GM23338 (cell line): ENCODE measurements at regions not wholly inside any gene's neighbourhood (a gene's known extent, or its start where the extent isn't known, plus 50 kb on each side); places are given as distances from the start of the nearest gene placed in this dataset.
A peak's percentile ranks its signal among the peaks of the same experiment; 100 is the strongest.

Experiments used
- ATAC-seq: fragments of 200-7000 bp; cut with Tn5 transposase; 3 replicates; pipeline ENCODE4 v1.9.1; 2020
- DNase-seq: peaks from one replicate; pipeline ENCODE4 v3.0.0-alpha.2; 2015; ENCODE audit warnings: low spot score
- H2AFZ ChIP-seq: fragments of 200-600 bp; sonication (generic); 2 replicates; pipeline ENCODE4 v1.8.0; 2016; ENCODE audit warnings: antibody characterized with exemption, mild to moderate bottlenecking, moderate library complexity
- H3F3A ChIP-seq: fragments of 200-600 bp; sonication (generic); replicated peaks from 2 replicates; pipeline ENCODE4 v1.8.0; 2017; ENCODE audit warnings: antibody characterized with exemption, mixed run types, low read depth
- H3K27ac ChIP-seq: fragments of 200-600 bp; sonication (generic); 2 replicates; pipeline ENCODE4 v1.6.1; 2016; ENCODE audit warnings: low read depth
- H3K27me3 ChIP-seq: fragments of 200-600 bp; sonication (generic); 2 replicates; pipeline ENCODE4 v1.8.0; 2016; ENCODE audit warnings: mild to moderate bottlenecking, mixed run types, moderate library complexity; ENCODE audit not compliant: insufficient read depth
- H3K36me3 ChIP-seq: fragments of 200-600 bp; sonication (generic); 2 replicates; pipeline ENCODE4 v1.8.0; 2016; ENCODE audit warnings: mild to moderate bottlenecking; ENCODE audit not compliant: insufficient read depth
- H3K4me1 ChIP-seq: fragments of 200-600 bp; sonication (generic); 2 replicates; pipeline ENCODE4 v1.8.0; 2016; ENCODE audit warnings: mild to moderate bottlenecking, moderate library complexity; ENCODE audit not compliant: insufficient read depth
- H3K4me2 ChIP-seq: fragments of 200-600 bp; sonication (generic); 2 replicates; pipeline ENCODE4 v1.7.1; 2017; ENCODE audit warnings: mixed run types
- H3K4me3 ChIP-seq: fragments of 200-600 bp; sonication (generic); 2 replicates; pipeline ENCODE4 v1.6.1; 2016; ENCODE audit warnings: mixed run types
- H3K79me2 ChIP-seq: fragments of 200-600 bp; sonication (generic); replicated peaks from 2 replicates; pipeline ENCODE4 v1.8.0; 2017; ENCODE audit warnings: mild to moderate bottlenecking; ENCODE audit not compliant: insufficient read depth
- H3K9me2 ChIP-seq: fragments of 200-600 bp; sonication (generic); 2 replicates; pipeline ENCODE4 v1.8.0; 2017; ENCODE audit not compliant: insufficient read depth
- H4K20me1 ChIP-seq: fragments of 200-600 bp; sonication (generic); replicated peaks from 2 replicates; pipeline ENCODE4 v1.8.0; 2017; ENCODE audit warnings: mild to moderate bottlenecking; ENCODE audit not compliant: insufficient read depth
- H3K27ac Mint-ChIP-seq: 2 replicates; pipeline ENCODE4 v1.8.0; 2020; ENCODE audit warnings: inconsistent platforms, mild to moderate bottlenecking, moderate library complexity, mixed read lengths
- H3K27me3 Mint-ChIP-seq: 3 replicates; pipeline ENCODE4 v1.8.0; 2022; ENCODE audit warnings: low read depth, mild to moderate bottlenecking, moderate library complexity, mixed read lengths, inconsistent platforms; ENCODE audit not compliant: insufficient read depth, poor library complexity
- H3K36me3 Mint-ChIP-seq: 3 replicates; pipeline ENCODE4 v1.8.0; 2021; ENCODE audit warnings: low read depth, mild to moderate bottlenecking, inconsistent platforms, moderate library complexity, mixed read lengths
- H3K4me1 Mint-ChIP-seq: 3 replicates; pipeline ENCODE4 v1.8.0; 2020; ENCODE audit warnings: mild to moderate bottlenecking, inconsistent platforms, mixed read lengths
- H3K4me3 Mint-ChIP-seq: 3 replicates; pipeline ENCODE4 v1.8.0; 2021; ENCODE audit warnings: moderate library complexity, mild to moderate bottlenecking, inconsistent platforms, mixed read lengths
- H3K9me3 Mint-ChIP-seq: 3 replicates; pipeline ENCODE4 v1.8.0; 2020; ENCODE audit warnings: moderate library complexity, mild to moderate bottlenecking, inconsistent platforms, mixed read lengths
- JUNB ChIP-seq: IDR thresholded peaks from one replicate; pipeline ENCODE4 v1.6.1; 2016; ENCODE audit warnings: antibody characterized with exemption; ENCODE audit not compliant: unreplicated experiment
- NANOG ChIP-seq: IDR thresholded peaks from 2 replicates; pipeline ENCODE4 v1.6.1; 2016; ENCODE audit warnings: antibody characterized with exemption, borderline replicate concordance
- POLR2AphosphoS5 ChIP-seq: IDR thresholded peaks from 2 replicates; pipeline ENCODE4 v1.6.1; 2016; ENCODE audit warnings: antibody characterized with exemption, low read depth
- STAT1 ChIP-seq: IDR thresholded peaks from one replicate; pipeline ENCODE4 v1.6.1; 2016; ENCODE audit warnings: antibody characterized with exemption; ENCODE audit not compliant: unreplicated experiment
- ZNF331 ChIP-seq: fragments of 250-450 bp; sonication (Bioruptor Pico); IDR thresholded peaks from 2 replicates; pipeline ENCODE4 v1.5.0; 2020; ENCODE audit warnings: low read depth, mild to moderate bottlenecking, moderate library complexity
- TF ChIP-seq, protein P1 (sequence below): IDR thresholded peaks from 2 replicates; pipeline ENCODE4 v1.6.1; 2016; ENCODE audit warnings: antibody characterized with exemption
- TF ChIP-seq, protein P2 (sequence below): IDR thresholded peaks from one replicate; pipeline ENCODE4 v1.6.1; 2018; ENCODE audit warnings: antibody characterized with exemption; ENCODE audit not compliant: unreplicated experiment
- TF ChIP-seq, protein P3 (sequence below): fragments of 250-450 bp; sonication (Bioruptor Pico); IDR thresholded peaks from 2 replicates; pipeline ENCODE4 v1.5.0; 2020; ENCODE audit warnings: mild to moderate bottlenecking, moderate library complexity

DNA sequence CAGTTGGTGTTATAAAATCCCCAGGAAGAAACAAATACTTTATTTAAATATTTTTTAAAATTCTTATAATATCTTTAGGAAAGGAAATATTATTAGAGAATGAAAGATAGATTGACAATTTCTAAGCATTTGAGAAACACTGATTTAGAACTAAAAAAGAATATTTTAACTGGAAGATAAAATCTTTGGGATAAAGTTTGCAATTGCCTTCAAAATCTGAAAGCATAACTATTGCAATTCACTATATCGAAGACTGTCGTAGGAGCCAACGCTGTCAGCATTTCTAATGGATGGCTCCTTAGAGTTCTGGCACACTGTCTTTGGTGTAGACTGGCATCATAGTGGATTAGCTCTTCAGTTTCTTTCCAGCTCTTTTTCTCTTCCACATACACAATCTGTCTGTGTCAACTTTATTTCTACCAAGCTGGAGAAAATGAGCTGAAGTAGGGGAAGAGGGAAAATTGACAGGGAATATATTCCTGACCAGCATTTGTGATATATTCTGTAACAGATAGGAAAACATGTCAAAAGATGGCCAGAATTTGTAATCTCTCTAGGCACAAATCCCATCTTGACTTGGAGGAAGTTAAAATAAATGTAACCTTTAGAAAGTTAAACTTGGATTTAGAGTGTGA lies 1561.4 kb downstream of the MAT2B start (continued):
- TF ChIP-seq, protein P1, sequence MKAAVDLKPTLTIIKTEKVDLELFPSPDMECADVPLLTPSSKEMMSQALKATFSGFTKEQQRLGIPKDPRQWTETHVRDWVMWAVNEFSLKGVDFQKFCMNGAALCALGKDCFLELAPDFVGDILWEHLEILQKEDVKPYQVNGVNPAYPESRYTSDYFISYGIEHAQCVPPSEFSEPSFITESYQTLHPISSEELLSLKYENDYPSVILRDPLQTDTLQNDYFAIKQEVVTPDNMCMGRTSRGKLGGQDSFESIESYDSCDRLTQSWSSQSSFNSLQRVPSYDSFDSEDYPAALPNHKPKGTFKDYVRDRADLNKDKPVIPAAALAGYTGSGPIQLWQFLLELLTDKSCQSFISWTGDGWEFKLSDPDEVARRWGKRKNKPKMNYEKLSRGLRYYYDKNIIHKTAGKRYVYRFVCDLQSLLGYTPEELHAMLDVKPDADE = no peak
- TF ChIP-seq, protein P2, sequence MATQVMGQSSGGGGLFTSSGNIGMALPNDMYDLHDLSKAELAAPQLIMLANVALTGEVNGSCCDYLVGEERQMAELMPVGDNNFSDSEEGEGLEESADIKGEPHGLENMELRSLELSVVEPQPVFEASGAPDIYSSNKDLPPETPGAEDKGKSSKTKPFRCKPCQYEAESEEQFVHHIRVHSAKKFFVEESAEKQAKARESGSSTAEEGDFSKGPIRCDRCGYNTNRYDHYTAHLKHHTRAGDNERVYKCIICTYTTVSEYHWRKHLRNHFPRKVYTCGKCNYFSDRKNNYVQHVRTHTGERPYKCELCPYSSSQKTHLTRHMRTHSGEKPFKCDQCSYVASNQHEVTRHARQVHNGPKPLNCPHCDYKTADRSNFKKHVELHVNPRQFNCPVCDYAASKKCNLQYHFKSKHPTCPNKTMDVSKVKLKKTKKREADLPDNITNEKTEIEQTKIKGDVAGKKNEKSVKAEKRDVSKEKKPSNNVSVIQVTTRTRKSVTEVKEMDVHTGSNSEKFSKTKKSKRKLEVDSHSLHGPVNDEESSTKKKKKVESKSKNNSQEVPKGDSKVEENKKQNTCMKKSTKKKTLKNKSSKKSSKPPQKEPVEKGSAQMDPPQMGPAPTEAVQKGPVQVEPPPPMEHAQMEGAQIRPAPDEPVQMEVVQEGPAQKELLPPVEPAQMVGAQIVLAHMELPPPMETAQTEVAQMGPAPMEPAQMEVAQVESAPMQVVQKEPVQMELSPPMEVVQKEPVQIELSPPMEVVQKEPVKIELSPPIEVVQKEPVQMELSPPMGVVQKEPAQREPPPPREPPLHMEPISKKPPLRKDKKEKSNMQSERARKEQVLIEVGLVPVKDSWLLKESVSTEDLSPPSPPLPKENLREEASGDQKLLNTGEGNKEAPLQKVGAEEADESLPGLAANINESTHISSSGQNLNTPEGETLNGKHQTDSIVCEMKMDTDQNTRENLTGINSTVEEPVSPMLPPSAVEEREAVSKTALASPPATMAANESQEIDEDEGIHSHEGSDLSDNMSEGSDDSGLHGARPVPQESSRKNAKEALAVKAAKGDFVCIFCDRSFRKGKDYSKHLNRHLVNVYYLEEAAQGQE = no peak
- no peak for TF ChIP-seq JUNB

DNA sequence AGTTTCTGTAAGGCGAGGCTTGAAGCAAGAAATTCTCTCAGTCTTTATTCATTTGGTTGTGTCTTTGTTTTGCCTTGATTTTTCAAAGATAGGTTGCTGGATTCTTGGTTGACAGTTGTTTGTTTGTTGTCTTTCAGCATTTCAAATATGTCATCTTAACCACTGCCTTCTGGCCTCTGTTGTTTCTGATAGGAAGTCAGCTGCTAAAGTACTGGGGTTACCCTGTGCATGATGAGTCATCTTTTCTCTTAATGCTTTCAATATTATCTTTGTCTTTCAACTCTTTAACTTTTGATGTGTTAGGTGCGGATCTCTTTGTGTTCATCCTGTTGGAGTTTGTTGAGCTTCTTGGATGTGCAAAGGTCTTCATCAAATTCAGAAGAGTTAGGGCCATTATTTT lies 1571.3 kb downstream of the MAT2B start:
- no peaks in the 10 kb centered on the region for H3K27me3 ChIP-seq
- no peaks in the 10 kb centered on the region for H3K36me3 Mint-ChIP-seq
- no peaks in the 10 kb centered on the region for H3K79me2 ChIP-seq
- no peaks in the 10 kb centered on the region for H3F3A ChIP-seq
- peaks cover 12% of the 10 kb centered on the region; the same call in 1 of the 2 replicates for H3K9me2 ChIP-seq
- H4K20me1 ChIP-seq = no peaks in the 10 kb centered on the region
- no peaks in the 10 kb centered on the region for H3K4me1 ChIP-seq
- 0 out of 2 replicates have a peak overlapping the region, but pooled peaks have one; percentile 33 for H2AFZ ChIP-seq
- peak; percentile 5 for DNase-seq
- H3K27ac Mint-ChIP-seq = no peak overlapping the region
- no peak overlapping the region for H3K4me3 ChIP-seq
- H3K36me3 ChIP-seq = no peaks in the 10 kb centered on the region
- H3K4me2 ChIP-seq = no peak overlapping the region
- peaks cover 8% of the 10 kb centered on the region; the same call in 2 of the 3 replicates for H3K9me3 Mint-ChIP-seq
- no peaks in the 10 kb centered on the region; the same call in 2 of the 3 replicates for H3K4me1 Mint-ChIP-seq
- no peak for ATAC-seq
- peaks cover 3% of the 10 kb centered on the region for H3K27me3 Mint-ChIP-seq
- no peak overlapping the region for H3K27ac ChIP-seq
- no peak overlapping the region for H3K4me3 Mint-ChIP-seq
- TF ChIP-seq NANOG (no peak), ZNF331 (CRISPR knock-in tag) (no peak), STAT1 (no peak), POLR2AphosphoS5 (no peak)
- TF ChIP-seq, protein P3, sequence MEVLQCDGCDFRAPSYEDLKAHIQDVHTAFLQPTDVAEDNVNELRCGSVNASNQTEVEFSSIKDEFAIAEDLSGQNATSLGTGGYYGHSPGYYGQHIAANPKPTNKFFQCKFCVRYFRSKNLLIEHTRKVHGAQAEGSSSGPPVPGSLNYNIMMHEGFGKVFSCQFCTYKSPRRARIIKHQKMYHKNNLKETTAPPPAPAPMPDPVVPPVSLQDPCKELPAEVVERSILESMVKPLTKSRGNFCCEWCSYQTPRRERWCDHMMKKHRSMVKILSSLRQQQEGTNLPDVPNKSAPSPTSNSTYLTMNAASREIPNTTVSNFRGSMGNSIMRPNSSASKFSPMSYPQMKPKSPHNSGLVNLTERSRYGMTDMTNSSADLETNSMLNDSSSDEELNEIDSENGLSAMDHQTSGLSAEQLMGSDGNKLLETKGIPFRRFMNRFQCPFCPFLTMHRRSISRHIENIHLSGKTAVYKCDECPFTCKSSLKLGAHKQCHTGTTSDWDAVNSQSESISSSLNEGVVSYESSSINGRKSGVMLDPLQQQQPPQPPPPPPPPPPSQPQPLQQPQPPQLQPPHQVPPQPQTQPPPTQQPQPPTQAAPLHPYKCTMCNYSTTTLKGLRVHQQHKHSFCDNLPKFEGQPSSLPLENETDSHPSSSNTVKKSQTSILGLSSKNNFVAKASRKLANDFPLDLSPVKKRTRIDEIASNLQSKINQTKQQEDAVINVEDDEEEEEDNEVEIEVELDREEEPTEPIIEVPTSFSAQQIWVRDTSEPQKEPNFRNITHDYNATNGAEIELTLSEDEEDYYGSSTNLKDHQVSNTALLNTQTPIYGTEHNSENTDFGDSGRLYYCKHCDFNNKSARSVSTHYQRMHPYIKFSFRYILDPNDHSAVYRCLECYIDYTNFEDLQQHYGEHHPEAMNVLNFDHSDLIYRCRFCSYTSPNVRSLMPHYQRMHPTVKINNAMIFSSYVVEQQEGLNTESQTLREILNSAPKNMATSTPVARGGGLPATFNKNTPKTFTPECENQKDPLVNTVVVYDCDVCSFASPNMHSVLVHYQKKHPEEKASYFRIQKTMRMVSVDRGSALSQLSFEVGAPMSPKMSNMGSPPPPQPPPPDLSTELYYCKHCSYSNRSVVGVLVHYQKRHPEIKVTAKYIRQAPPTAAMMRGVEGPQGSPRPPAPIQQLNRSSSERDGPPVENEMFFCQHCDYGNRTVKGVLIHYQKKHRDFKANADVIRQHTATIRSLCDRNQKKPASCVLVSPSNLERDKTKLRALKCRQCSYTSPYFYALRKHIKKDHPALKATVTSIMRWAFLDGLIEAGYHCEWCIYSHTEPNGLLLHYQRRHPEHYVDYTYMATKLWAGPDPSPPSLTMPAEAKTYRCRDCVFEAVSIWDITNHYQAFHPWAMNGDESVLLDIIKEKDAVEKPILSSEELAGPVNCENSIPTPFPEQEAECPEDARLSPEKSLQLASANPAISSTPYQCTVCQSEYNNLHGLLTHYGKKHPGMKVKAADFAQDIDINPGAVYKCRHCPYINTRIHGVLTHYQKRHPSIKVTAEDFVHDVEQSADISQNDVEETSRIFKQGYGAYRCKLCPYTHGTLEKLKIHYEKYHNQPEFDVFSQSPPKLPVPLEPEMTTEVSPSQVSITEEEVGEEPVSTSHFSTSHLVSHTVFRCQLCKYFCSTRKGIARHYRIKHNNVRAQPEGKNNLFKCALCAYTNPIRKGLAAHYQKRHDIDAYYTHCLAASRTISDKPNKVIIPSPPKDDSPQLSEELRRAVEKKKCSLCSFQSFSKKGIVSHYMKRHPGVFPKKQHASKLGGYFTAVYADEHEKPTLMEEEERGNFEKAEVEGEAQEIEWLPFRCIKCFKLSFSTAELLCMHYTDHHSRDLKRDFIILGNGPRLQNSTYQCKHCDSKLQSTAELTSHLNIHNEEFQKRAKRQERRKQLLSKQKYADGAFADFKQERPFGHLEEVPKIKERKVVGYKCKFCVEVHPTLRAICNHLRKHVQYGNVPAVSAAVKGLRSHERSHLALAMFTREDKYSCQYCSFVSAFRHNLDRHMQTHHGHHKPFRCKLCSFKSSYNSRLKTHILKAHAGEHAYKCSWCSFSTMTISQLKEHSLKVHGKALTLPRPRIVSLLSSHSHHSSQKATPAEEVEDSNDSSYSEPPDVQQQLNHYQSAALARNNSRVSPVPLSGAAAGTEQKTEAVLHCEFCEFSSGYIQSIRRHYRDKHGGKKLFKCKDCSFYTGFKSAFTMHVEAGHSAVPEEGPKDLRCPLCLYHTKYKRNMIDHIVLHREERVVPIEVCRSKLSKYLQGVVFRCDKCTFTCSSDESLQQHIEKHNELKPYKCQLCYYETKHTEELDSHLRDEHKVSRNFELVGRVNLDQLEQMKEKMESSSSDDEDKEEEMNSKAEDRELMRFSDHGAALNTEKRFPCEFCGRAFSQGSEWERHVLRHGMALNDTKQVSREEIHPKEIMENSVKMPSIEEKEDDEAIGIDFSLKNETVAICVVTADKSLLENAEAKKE (CRISPR knock-in tag) = no peak
- TF ChIP-seq, protein P2 = no peak
- TF ChIP-seq, protein P1 = no peak
